ENCODE measurements at regions not wholly inside any gene's neighbourhood (a gene's known extent, or its start where the extent isn't known, plus 50 kb on each side); places are given as distances from the start of the nearest gene placed in this dataset.
"Not testable (repeated sequence)": the region's sequence is repeated elsewhere in the genome, so short reads cannot be mapped to it uniquely, and the experiment has no call there.

DNA sequence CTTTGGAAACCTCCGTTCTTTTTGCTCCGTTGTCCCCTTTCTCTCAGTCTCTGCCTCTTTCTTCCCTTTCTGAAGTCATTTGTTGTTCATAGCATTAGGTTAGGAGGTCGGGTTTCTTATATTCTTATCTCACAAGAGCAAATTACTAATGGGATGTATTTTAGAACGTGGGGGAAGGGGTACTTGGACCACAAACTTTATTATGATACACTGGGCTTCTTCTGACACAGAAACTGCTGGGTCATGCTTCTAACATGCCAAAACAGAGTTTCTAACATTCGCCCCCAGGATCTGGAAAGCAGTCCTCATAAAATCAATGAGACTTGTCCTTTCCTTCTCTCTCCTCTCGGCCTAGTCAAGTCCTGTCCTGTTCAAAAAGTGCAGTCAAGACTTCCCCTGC lies 334.4 kb downstream of the GADD45G start:
- no peak for DNase-seq (ENCODE audit: low spot score)

GRCh38 chr9:89939626-89940292 lies 334.9 kb downstream of the GADD45G start:
- DNase-seq (ENCODE audit: low spot score): no peak

DNA sequence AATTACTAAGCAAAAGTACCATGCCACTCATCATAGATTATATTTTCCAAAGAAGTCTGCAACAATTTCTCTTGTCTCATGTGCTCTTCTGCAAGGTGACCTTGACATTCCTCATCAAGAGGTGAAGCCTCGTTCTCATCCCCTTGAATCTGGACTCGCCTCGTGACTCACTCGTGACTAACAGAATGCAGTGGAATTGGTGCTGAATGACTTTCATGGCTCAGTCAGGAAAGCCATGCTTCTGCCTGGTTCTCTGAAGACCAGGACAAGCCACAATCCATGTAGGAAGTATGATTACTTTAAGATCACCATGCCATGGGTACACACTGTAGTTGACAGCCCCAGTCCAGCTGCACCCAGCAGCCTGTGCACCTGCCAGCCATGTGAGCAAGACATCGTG lies 335.8 kb downstream of the GADD45G start:
- DNase-seq (ENCODE audit: low spot score): no peak

GRCh38 chr9:89941875-89942274 lies 337.1 kb downstream of the GADD45G start:
- DNase-seq (ENCODE audit: low spot score): no peak

DNA sequence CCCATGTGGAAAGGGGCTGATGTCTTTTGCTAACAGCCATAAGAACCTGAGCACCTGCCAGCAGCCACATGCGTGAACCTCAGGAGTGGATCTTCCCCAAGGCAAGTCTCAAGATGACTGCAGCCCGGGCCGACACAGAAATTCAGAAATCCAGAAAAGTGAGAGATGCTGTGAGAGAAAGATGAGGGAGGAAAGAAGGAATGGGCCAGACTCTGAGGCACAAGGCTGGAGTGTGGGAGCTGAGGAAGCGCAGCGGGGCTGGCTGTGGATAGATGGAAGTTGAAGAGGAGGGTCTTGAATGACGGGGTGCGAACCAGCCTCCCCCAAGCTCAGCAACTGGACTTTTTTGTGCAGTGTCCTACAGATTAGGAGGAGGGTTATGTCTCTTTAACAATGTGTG lies 337.8 kb downstream of the GADD45G start:
- DNase-seq (ENCODE audit: low spot score): no peak

GRCh38 chr9:89943309-89943708 lies 338.5 kb downstream of the GADD45G start:
- DNase-seq (ENCODE audit: low spot score): no peak

- DNase-seq (ENCODE audit: low spot score): no peak
Measured at GRCh38 chr9:89943728-89944127, 338.9 kb downstream of the GADD45G start.

DNA sequence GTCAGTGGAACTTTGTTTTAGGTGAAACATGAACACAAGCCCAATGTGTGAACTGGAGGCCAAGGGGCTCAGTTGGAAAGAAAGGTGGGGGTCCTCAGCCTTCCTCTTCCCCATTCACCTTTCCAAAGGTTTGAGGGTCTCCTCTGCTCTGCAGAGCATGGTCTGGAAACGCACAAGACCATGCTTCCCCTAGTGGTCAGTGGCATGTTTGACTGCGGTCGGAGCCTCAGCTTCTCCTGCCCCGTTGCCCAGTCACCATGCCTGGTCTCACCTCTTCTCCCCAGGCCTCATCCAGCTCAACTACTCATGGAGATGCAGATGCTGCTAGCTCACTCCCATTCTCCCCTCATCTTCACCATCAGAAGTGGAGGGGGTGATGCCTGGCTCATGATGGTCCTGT lies 340.3 kb downstream of the GADD45G start:
- no peak for DNase-seq (ENCODE audit: low spot score)

DNA sequence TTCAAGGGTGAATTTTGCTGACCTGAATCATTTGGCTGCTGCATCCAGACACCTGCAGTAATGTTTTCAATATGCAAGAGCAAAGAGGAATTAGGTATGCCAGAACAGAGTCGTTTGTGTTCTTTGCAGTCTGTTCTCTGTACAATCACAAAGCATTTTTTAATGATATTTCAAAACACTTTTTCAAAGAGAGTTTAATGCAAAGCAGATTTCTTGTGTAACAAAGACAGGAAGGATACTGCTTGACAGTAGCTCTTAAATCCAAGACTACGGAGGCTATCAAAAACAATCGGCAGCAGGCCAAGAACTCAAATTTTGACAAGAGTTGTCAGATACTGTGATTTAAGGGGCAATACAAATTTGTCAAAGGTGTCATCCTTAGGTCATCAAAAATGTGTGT lies 341.9 kb downstream of the GADD45G start:
- no peak for DNase-seq (ENCODE audit: low spot score)

- no peak for DNase-seq (ENCODE audit: low spot score)
Measured at GRCh38 chr9:89949111-89949510, 344.3 kb downstream of the GADD45G start.

- DNase-seq (ENCODE audit: low spot score): no peak
Measured at GRCh38 chr9:89951675-89952074, 346.9 kb downstream of the GADD45G start.

GRCh38 chr9:89952401-89952800 lies 347.6 kb downstream of the GADD45G start:
- no peak for DNase-seq (ENCODE audit: low spot score)

GRCh38 chr9:89953263-89953662 lies 348.5 kb downstream of the GADD45G start:
- not testable (repeated sequence) for DNase-seq (ENCODE audit: low spot score)

GRCh38 chr9:89953824-89954615 lies 349.2 kb downstream of the GADD45G start:
- DNase-seq (ENCODE audit: low spot score): no peak

GRCh38 chr9:89955144-89955543 lies 350.3 kb downstream of the GADD45G start:
- DNase-seq (ENCODE audit: low spot score): no peak

GRCh38 chr9:89955626-89956025 lies 350.8 kb downstream of the GADD45G start:
- no peak for DNase-seq (ENCODE audit: low spot score)

- DNase-seq (ENCODE audit: low spot score): no peak
Measured at GRCh38 chr9:89956331-89956730, 351.5 kb downstream of the GADD45G start.

DNA sequence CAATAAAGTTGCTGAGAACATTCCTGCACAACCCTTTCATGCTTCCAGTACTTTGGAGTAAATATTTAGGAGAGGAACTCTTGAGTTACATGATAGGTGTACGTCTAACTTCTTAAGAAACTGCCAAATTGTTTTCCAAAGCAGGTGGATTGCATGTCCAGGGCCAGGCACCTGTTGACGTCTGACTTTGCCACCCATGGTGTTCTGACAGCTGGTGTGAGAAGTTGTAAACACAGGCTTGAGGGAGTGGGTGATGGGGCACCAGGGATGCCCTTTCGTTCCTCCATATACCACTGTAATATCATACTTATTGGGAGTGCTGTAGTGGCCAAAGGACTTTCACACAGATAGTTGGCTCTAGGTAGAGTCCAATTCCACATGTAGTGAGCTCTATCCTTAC lies 352.1 kb downstream of the GADD45G start:
- no peak for DNase-seq (ENCODE audit: low spot score)

DNA sequence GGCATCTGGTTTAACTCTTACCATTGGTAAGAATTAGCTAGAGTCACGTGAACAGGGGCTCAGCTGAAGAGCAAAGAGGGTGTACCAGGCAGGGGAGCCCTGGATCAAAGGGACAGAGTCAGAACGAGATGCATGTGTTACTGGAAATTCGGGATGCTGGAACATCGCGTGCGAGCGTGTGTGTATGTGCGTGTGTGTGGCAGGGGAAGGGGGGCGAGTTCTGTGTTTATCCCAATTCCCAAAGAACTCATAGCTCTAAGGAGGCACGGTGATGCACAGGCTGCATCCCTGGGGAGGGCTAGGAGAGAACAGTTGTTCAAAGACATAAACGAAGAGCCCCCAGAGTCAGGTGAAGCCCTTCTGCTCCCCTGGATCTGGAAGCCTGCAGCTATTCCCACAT lies 353.3 kb downstream of the GADD45G start:
- DNase-seq (ENCODE audit: low spot score): no peak

GRCh38 chr9:89961616-89962341 lies 357.0 kb downstream of the GADD45G start:
- DNase-seq (ENCODE audit: low spot score): no peak

GRCh38 chr9:89963280-89963679 lies 358.5 kb downstream of the GADD45G start:
- no peak for DNase-seq (ENCODE audit: low spot score)

- no peak for DNase-seq (ENCODE audit: low spot score)
Measured at GRCh38 chr9:89967527-89967926, 362.7 kb downstream of the GADD45G start.

- no peak for DNase-seq (ENCODE audit: low spot score)
Measured at GRCh38 chr9:89969156-89969675, 364.4 kb downstream of the GADD45G start.

Data from D341Med (cell line).